GM23338 (cell line): ENCODE measurements at regions not wholly inside any gene's neighbourhood (a gene's known extent, or its start where the extent isn't known, plus 50 kb on each side); places are given as distances from the start of the nearest gene placed in this dataset.

ENCODE experiments used
- ATAC-seq: fragments of 200-7000 bp; cut with Tn5 transposase; 3 replicates; pipeline ENCODE4 v1.9.1; 2020
- DNase-seq: peaks from one replicate; pipeline ENCODE4 v3.0.0-alpha.2; 2015; ENCODE audit warnings: low spot score
- H2AFZ ChIP-seq: fragments of 200-600 bp; sonication (generic); 2 replicates; pipeline ENCODE4 v1.8.0; 2016; ENCODE audit warnings: antibody characterized with exemption, mild to moderate bottlenecking, moderate library complexity
- H3F3A ChIP-seq: fragments of 200-600 bp; sonication (generic); replicated peaks from 2 replicates; pipeline ENCODE4 v1.8.0; 2017; ENCODE audit warnings: antibody characterized with exemption, mixed run types, low read depth
- H3K27ac ChIP-seq: fragments of 200-600 bp; sonication (generic); 2 replicates; pipeline ENCODE4 v1.6.1; 2016; ENCODE audit warnings: low read depth
- H3K27me3 ChIP-seq: fragments of 200-600 bp; sonication (generic); 2 replicates; pipeline ENCODE4 v1.8.0; 2016; ENCODE audit warnings: mild to moderate bottlenecking, mixed run types, moderate library complexity; ENCODE audit not compliant: insufficient read depth
- H3K36me3 ChIP-seq: fragments of 200-600 bp; sonication (generic); 2 replicates; pipeline ENCODE4 v1.8.0; 2016; ENCODE audit warnings: mild to moderate bottlenecking; ENCODE audit not compliant: insufficient read depth
- H3K4me1 ChIP-seq: fragments of 200-600 bp; sonication (generic); 2 replicates; pipeline ENCODE4 v1.8.0; 2016; ENCODE audit warnings: mild to moderate bottlenecking, moderate library complexity; ENCODE audit not compliant: insufficient read depth
- H3K4me2 ChIP-seq: fragments of 200-600 bp; sonication (generic); 2 replicates; pipeline ENCODE4 v1.7.1; 2017; ENCODE audit warnings: mixed run types
- H3K4me3 ChIP-seq: fragments of 200-600 bp; sonication (generic); 2 replicates; pipeline ENCODE4 v1.6.1; 2016; ENCODE audit warnings: mixed run types
- H3K79me2 ChIP-seq: fragments of 200-600 bp; sonication (generic); replicated peaks from 2 replicates; pipeline ENCODE4 v1.8.0; 2017; ENCODE audit warnings: mild to moderate bottlenecking; ENCODE audit not compliant: insufficient read depth
- H3K9me2 ChIP-seq: fragments of 200-600 bp; sonication (generic); 2 replicates; pipeline ENCODE4 v1.8.0; 2017; ENCODE audit not compliant: insufficient read depth
- H4K20me1 ChIP-seq: fragments of 200-600 bp; sonication (generic); replicated peaks from 2 replicates; pipeline ENCODE4 v1.8.0; 2017; ENCODE audit warnings: mild to moderate bottlenecking; ENCODE audit not compliant: insufficient read depth
- H3K27ac Mint-ChIP-seq: 2 replicates; pipeline ENCODE4 v1.8.0; 2020; ENCODE audit warnings: inconsistent platforms, mild to moderate bottlenecking, moderate library complexity, mixed read lengths
- H3K27me3 Mint-ChIP-seq: 3 replicates; pipeline ENCODE4 v1.8.0; 2022; ENCODE audit warnings: low read depth, mild to moderate bottlenecking, moderate library complexity, mixed read lengths, inconsistent platforms; ENCODE audit not compliant: insufficient read depth, poor library complexity
- H3K36me3 Mint-ChIP-seq: 3 replicates; pipeline ENCODE4 v1.8.0; 2021; ENCODE audit warnings: low read depth, mild to moderate bottlenecking, inconsistent platforms, moderate library complexity, mixed read lengths
- H3K4me1 Mint-ChIP-seq: 3 replicates; pipeline ENCODE4 v1.8.0; 2020; ENCODE audit warnings: mild to moderate bottlenecking, inconsistent platforms, mixed read lengths
- H3K4me3 Mint-ChIP-seq: 3 replicates; pipeline ENCODE4 v1.8.0; 2021; ENCODE audit warnings: moderate library complexity, mild to moderate bottlenecking, inconsistent platforms, mixed read lengths
- H3K9me3 Mint-ChIP-seq: 3 replicates; pipeline ENCODE4 v1.8.0; 2020; ENCODE audit warnings: moderate library complexity, mild to moderate bottlenecking, inconsistent platforms, mixed read lengths
- CREB1 ChIP-seq: fragments of 250-450 bp; sonication (Bioruptor Pico); IDR thresholded peaks from 2 replicates; pipeline ENCODE4 v1.5.0; 2020; ENCODE audit warnings: low read depth, mild to moderate bottlenecking, moderate library complexity
- CTCF ChIP-seq, 2 experiments: fragments of 200-600 bp in 1 of 2; sonication (generic) in 1 of 2; conservative IDR thresholded peaks; 2 replicates each; pipeline versions ENCODE4 v1.5.1 to v1.6.1; 2016 to 2017; ENCODE audit warnings: antibody characterized with exemption in 2 of 2, low read depth in 2 of 2, mild to moderate bottlenecking in 2 of 2, moderate library complexity in 1 of 2
- ETS1 ChIP-seq: IDR thresholded peaks from 2 replicates; pipeline ENCODE4 v1.6.1; 2016; ENCODE audit warnings: antibody characterized with exemption
- EZH2 ChIP-seq: fragments of 200-600 bp; sonication (generic); IDR thresholded peaks from one replicate; pipeline ENCODE4 v1.8.0; 2017; ENCODE audit warnings: antibody characterized with exemption, mild to moderate bottlenecking, low read depth; ENCODE audit not compliant: unreplicated experiment
- EZH2phosphoT487 ChIP-seq: fragments of 200-600 bp; sonication (generic); IDR thresholded peaks from one replicate; pipeline ENCODE4 v1.8.1; 2018; ENCODE audit warnings: antibody characterized with exemption; ENCODE audit not compliant: unreplicated experiment
- JUNB ChIP-seq: IDR thresholded peaks from one replicate; pipeline ENCODE4 v1.6.1; 2016; ENCODE audit warnings: antibody characterized with exemption; ENCODE audit not compliant: unreplicated experiment
- NANOG ChIP-seq: IDR thresholded peaks from 2 replicates; pipeline ENCODE4 v1.6.1; 2016; ENCODE audit warnings: antibody characterized with exemption, borderline replicate concordance
- POLR2AphosphoS5 ChIP-seq: IDR thresholded peaks from 2 replicates; pipeline ENCODE4 v1.6.1; 2016; ENCODE audit warnings: antibody characterized with exemption, low read depth
- REST ChIP-seq: IDR thresholded peaks from one replicate; pipeline ENCODE4 v1.6.1; 2018; ENCODE audit warnings: antibody characterized with exemption; ENCODE audit not compliant: unreplicated experiment
- STAT1 ChIP-seq: IDR thresholded peaks from one replicate; pipeline ENCODE4 v1.6.1; 2016; ENCODE audit warnings: antibody characterized with exemption; ENCODE audit not compliant: unreplicated experiment
- ZNF114 ChIP-seq: fragments of 250-450 bp; sonication (Bioruptor Pico); IDR thresholded peaks from 2 replicates; pipeline ENCODE4 v1.5.0; 2020; ENCODE audit warnings: mild to moderate bottlenecking, moderate library complexity
- ZNF331 ChIP-seq: fragments of 250-450 bp; sonication (Bioruptor Pico); IDR thresholded peaks from 2 replicates; pipeline ENCODE4 v1.5.0; 2020; ENCODE audit warnings: low read depth, mild to moderate bottlenecking, moderate library complexity
- ZNF462 ChIP-seq: fragments of 250-450 bp; sonication (Bioruptor Pico); IDR thresholded peaks from 2 replicates; pipeline ENCODE4 v1.5.0; 2020; ENCODE audit warnings: mild to moderate bottlenecking, moderate library complexity

- TF ChIP-seq ZNF331 (no peak), CREB1 (CRISPR knock-in tag) (no peak), POLR2AphosphoS5 (no peak), EZH2 (no peak), REST (no peak), JUNB (no peak), ETS1 (no peak), NANOG (no peak), ZNF462 (CRISPR knock-in tag) (no peak), EZH2phosphoT487 (no peak), STAT1 (no peak), CTCF (conservative IDR thresholded peaks at IDR 0.05; ENCODE audit: low read depth in 2 of 2) (no peak), ZNF114 (CRISPR knock-in tag) (no peak)
- no peaks in the 10 kb centered on the region for H3K79me2 ChIP-seq
- H3K4me3 ChIP-seq, result no peak overlapping the region
- no peak overlapping the region for H2AFZ ChIP-seq
- Mint-ChIP-seq H3K27me3 (peaks cover 4% of the 10 kb centered on the region), H3K36me3 (no peaks in the 10 kb centered on the region), H3K27ac (no peak overlapping the region), H3K4me3 (no peak overlapping the region), H3K9me3 (no peaks in the 10 kb centered on the region), H3K4me1 (peaks cover 2% of the 10 kb centered on the region; the same call in 1 of the 3 replicates)
- H3F3A ChIP-seq, result no peaks in the 10 kb centered on the region
- no peak overlapping the region for H3K27ac ChIP-seq
- no peaks in the 10 kb centered on the region for H3K27me3 ChIP-seq
- DNase-seq, result no peak
- no peaks in the 10 kb centered on the region for H3K4me1 ChIP-seq
- no peak for ATAC-seq
- H3K4me2 ChIP-seq, result no peak overlapping the region
- H3K36me3 ChIP-seq, result no peaks in the 10 kb centered on the region
- no peaks in the 10 kb centered on the region for H4K20me1 ChIP-seq
- peaks cover 5% of the 10 kb centered on the region; the same call in 1 of the 2 replicates for H3K9me2 ChIP-seq
Observed at GRCh38 chr6:21486115-21486514, 107.4 kb upstream of the SOX4 start.
